ENCODE measurements at regions not wholly inside any gene's neighbourhood (a gene's known extent, or its start where the extent isn't known, plus 50 kb on each side); places are given as distances from the start of the nearest gene placed in this dataset.

- 80% methylated on average over 5 of the region's 5 CpGs for WGBS
- DNase-seq (ENCODE audit: low read depth in 6 of 9, low spot score in 9 of 9) = no peak
- no peaks in the 10 kb centered on the region for H3K27me3 ChIP-seq (ENCODE audit: control insufficient read depth in 2 of 2, insufficient read depth in 1 of 2, low read length in 1 of 2)
- no peaks in the 10 kb centered on the region for H3K9me3 ChIP-seq (ENCODE audit: control insufficient read depth in 2 of 2, insufficient read depth in 1 of 2, low read length in 1 of 2)
- H3K4me3 ChIP-seq (ENCODE audit: low read length in 2 of 2) = no peak overlapping the region
- no peaks in the 10 kb centered on the region for H3K4me1 ChIP-seq (ENCODE audit: control insufficient read depth in 2 of 2, insufficient read depth in 2 of 2, low read length in 2 of 2)
- H3K27ac ChIP-seq (ENCODE audit: low read depth in 1 of 2, low read length in 1 of 2) = no peak overlapping the region
- H3K36me3 ChIP-seq (ENCODE audit: control insufficient read depth in 2 of 2, insufficient read depth in 2 of 2, low read length in 1 of 2) = no peaks in the 10 kb centered on the region
These were observed 146.9 kb downstream of the MIS18A start for GRCh38 chr21:32131960-32132359.

- Histone ChIP-seq H3K4me3 (ENCODE audit: low read length in 2 of 2) (no peak overlapping the region), H3K4me1 (ENCODE audit: control insufficient read depth in 2 of 2, insufficient read depth in 2 of 2, low read length in 2 of 2) (no peaks in the 10 kb centered on the region), H3K9me3 (ENCODE audit: control insufficient read depth in 2 of 2, insufficient read depth in 1 of 2, low read length in 1 of 2) (no peaks in the 10 kb centered on the region), H3K27me3 (ENCODE audit: control insufficient read depth in 2 of 2, insufficient read depth in 1 of 2, low read length in 1 of 2) (no peaks in the 10 kb centered on the region), H3K27ac (ENCODE audit: low read depth in 1 of 2, low read length in 1 of 2) (no peak overlapping the region), H3K36me3 (ENCODE audit: control insufficient read depth in 2 of 2, insufficient read depth in 2 of 2, low read length in 1 of 2) (no peaks in the 10 kb centered on the region)
- no peak for DNase-seq (ENCODE audit: low read depth in 6 of 9, low spot score in 9 of 9)
- 38% methylated on average over 7 of the region's 7 CpGs for WGBS
These were observed 147.7 kb downstream of the MIS18A start for GRCh38 chr21:32131164-32131563.

- no peaks in the 10 kb centered on the region for H3K4me1 ChIP-seq (ENCODE audit: control insufficient read depth in 2 of 2, insufficient read depth in 2 of 2, low read length in 2 of 2)
- no peaks in the 10 kb centered on the region for H3K36me3 ChIP-seq (ENCODE audit: control insufficient read depth in 2 of 2, insufficient read depth in 2 of 2, low read length in 1 of 2)
- no peak overlapping the region for H3K4me3 ChIP-seq (ENCODE audit: low read length in 2 of 2)
- no peak overlapping the region for H3K27ac ChIP-seq (ENCODE audit: low read depth in 1 of 2, low read length in 1 of 2)
- DNase-seq (ENCODE audit: low read depth in 6 of 9, low spot score in 9 of 9) = no peak
- 91% methylated on average over 5 of the region's 5 CpGs for WGBS
- H3K27me3 ChIP-seq (ENCODE audit: control insufficient read depth in 2 of 2, insufficient read depth in 1 of 2, low read length in 1 of 2) = no peaks in the 10 kb centered on the region
- no peaks in the 10 kb centered on the region for H3K9me3 ChIP-seq (ENCODE audit: control insufficient read depth in 2 of 2, insufficient read depth in 1 of 2, low read length in 1 of 2)
These were observed 148.6 kb downstream of the MIS18A start for GRCh38 chr21:32130031-32130891.

GRCh38 chr21:32127081-32127480 is 151.8 kb downstream of the MIS18A start:
- WGBS = 80% methylated on average over 3 of the region's 3 CpGs
- no peak overlapping the region for H3K4me3 ChIP-seq (ENCODE audit: low read length in 2 of 2)
- H3K36me3 ChIP-seq (ENCODE audit: control insufficient read depth in 2 of 2, insufficient read depth in 2 of 2, low read length in 1 of 2) = no peaks in the 10 kb centered on the region
- no peak overlapping the region for H3K27ac ChIP-seq (ENCODE audit: low read depth in 1 of 2, low read length in 1 of 2)
- no peaks in the 10 kb centered on the region for H3K4me1 ChIP-seq (ENCODE audit: control insufficient read depth in 2 of 2, insufficient read depth in 2 of 2, low read length in 2 of 2)
- no peaks in the 10 kb centered on the region for H3K9me3 ChIP-seq (ENCODE audit: control insufficient read depth in 2 of 2, insufficient read depth in 1 of 2, low read length in 1 of 2)
- no peaks in the 10 kb centered on the region for H3K27me3 ChIP-seq (ENCODE audit: control insufficient read depth in 2 of 2, insufficient read depth in 1 of 2, low read length in 1 of 2)
- no peak for DNase-seq (ENCODE audit: low read depth in 6 of 9, low spot score in 9 of 9)

- no peaks in the 10 kb centered on the region for H3K9me3 ChIP-seq (ENCODE audit: control insufficient read depth in 2 of 2, insufficient read depth in 1 of 2, low read length in 1 of 2)
- no peak overlapping the region for H3K27ac ChIP-seq (ENCODE audit: low read depth in 1 of 2, low read length in 1 of 2)
- 100% methylated on average over 2 of the region's 2 CpGs for WGBS
- no peaks in the 10 kb centered on the region for H3K27me3 ChIP-seq (ENCODE audit: control insufficient read depth in 2 of 2, insufficient read depth in 1 of 2, low read length in 1 of 2)
- H3K36me3 ChIP-seq (ENCODE audit: control insufficient read depth in 2 of 2, insufficient read depth in 2 of 2, low read length in 1 of 2) = no peaks in the 10 kb centered on the region
- no peaks in the 10 kb centered on the region for H3K4me1 ChIP-seq (ENCODE audit: control insufficient read depth in 2 of 2, insufficient read depth in 2 of 2, low read length in 2 of 2)
- no peak for DNase-seq (ENCODE audit: low read depth in 6 of 9, low spot score in 9 of 9)
- no peak overlapping the region for H3K4me3 ChIP-seq (ENCODE audit: low read length in 2 of 2)
These were observed 156.8 kb downstream of the MIS18A start for GRCh38 chr21:32122082-32122481.

- H3K27ac ChIP-seq (ENCODE audit: low read depth in 1 of 2, low read length in 1 of 2) = no peak overlapping the region
These were observed 158.6 kb downstream of the MIS18A start for GRCh38 chr21:32120230-32120629.

GRCh38 chr21:32119811-32120210 is 159.0 kb downstream of the MIS18A start:
- 96% methylated on average over 1 of the region's 1 CpG for WGBS
- Histone ChIP-seq H3K27me3 (ENCODE audit: control insufficient read depth in 2 of 2, insufficient read depth in 1 of 2, low read length in 1 of 2) (no peaks in the 10 kb centered on the region), H3K27ac (ENCODE audit: low read depth in 1 of 2, low read length in 1 of 2) (no peak overlapping the region), H3K4me3 (ENCODE audit: low read length in 2 of 2) (no peak overlapping the region), H3K4me1 (ENCODE audit: control insufficient read depth in 2 of 2, insufficient read depth in 2 of 2, low read length in 2 of 2) (no peaks in the 10 kb centered on the region), H3K9me3 (ENCODE audit: control insufficient read depth in 2 of 2, insufficient read depth in 1 of 2, low read length in 1 of 2) (no peaks in the 10 kb centered on the region), H3K36me3 (ENCODE audit: control insufficient read depth in 2 of 2, insufficient read depth in 2 of 2, low read length in 1 of 2) (no peaks in the 10 kb centered on the region)
- DNase-seq (ENCODE audit: low read depth in 6 of 9, low spot score in 9 of 9) = no peak

More at GRCh38 chr21:32120230-32120629, 158.6 kb downstream of the MIS18A start:
- Histone ChIP-seq H3K27me3 (ENCODE audit: control insufficient read depth in 2 of 2, insufficient read depth in 1 of 2, low read length in 1 of 2) (no peaks in the 10 kb centered on the region), H3K4me1 (ENCODE audit: control insufficient read depth in 2 of 2, insufficient read depth in 2 of 2, low read length in 2 of 2) (no peaks in the 10 kb centered on the region), H3K9me3 (ENCODE audit: control insufficient read depth in 2 of 2, insufficient read depth in 1 of 2, low read length in 1 of 2) (no peaks in the 10 kb centered on the region), H3K36me3 (ENCODE audit: control insufficient read depth in 2 of 2, insufficient read depth in 2 of 2, low read length in 1 of 2) (no peaks in the 10 kb centered on the region), H3K4me3 (ENCODE audit: low read length in 2 of 2) (no peak overlapping the region)
- WGBS = 95% methylated on average over 3 of the region's 3 CpGs
- DNase-seq (ENCODE audit: low read depth in 6 of 9, low spot score in 9 of 9) = no peak

- 58% methylated on average over 4 of the region's 4 CpGs for WGBS
- H3K4me1 ChIP-seq (ENCODE audit: control insufficient read depth in 2 of 2, insufficient read depth in 2 of 2, low read length in 2 of 2) = no peaks in the 10 kb centered on the region
- no peak overlapping the region for H3K27ac ChIP-seq (ENCODE audit: low read depth in 1 of 2, low read length in 1 of 2)
- H3K36me3 ChIP-seq (ENCODE audit: control insufficient read depth in 2 of 2, insufficient read depth in 2 of 2, low read length in 1 of 2) = no peaks in the 10 kb centered on the region
- no peaks in the 10 kb centered on the region for H3K27me3 ChIP-seq (ENCODE audit: control insufficient read depth in 2 of 2, insufficient read depth in 1 of 2, low read length in 1 of 2)
- no peak for DNase-seq (ENCODE audit: low read depth in 6 of 9, low spot score in 9 of 9)
- no peaks in the 10 kb centered on the region for H3K9me3 ChIP-seq (ENCODE audit: control insufficient read depth in 2 of 2, insufficient read depth in 1 of 2, low read length in 1 of 2)
- no peak overlapping the region for H3K4me3 ChIP-seq (ENCODE audit: low read length in 2 of 2)
These were observed 159.5 kb downstream of the MIS18A start for GRCh38 chr21:32119389-32119788.

- H3K27me3 ChIP-seq (ENCODE audit: control insufficient read depth in 2 of 2, insufficient read depth in 1 of 2, low read length in 1 of 2) = no peaks in the 10 kb centered on the region
- no peak overlapping the region for H3K27ac ChIP-seq (ENCODE audit: low read depth in 1 of 2, low read length in 1 of 2)
- H3K36me3 ChIP-seq (ENCODE audit: control insufficient read depth in 2 of 2, insufficient read depth in 2 of 2, low read length in 1 of 2) = no peaks in the 10 kb centered on the region
- WGBS = 88% methylated on average over 11 of the region's 11 CpGs
- H3K4me3 ChIP-seq (ENCODE audit: low read length in 2 of 2) = no peak overlapping the region
- no peaks in the 10 kb centered on the region for H3K4me1 ChIP-seq (ENCODE audit: control insufficient read depth in 2 of 2, insufficient read depth in 2 of 2, low read length in 2 of 2)
- DNase-seq (ENCODE audit: low read depth in 6 of 9, low spot score in 9 of 9) = no peak
- no peaks in the 10 kb centered on the region for H3K9me3 ChIP-seq (ENCODE audit: control insufficient read depth in 2 of 2, insufficient read depth in 1 of 2, low read length in 1 of 2)
These were observed 164.3 kb downstream of the MIS18A start for GRCh38 chr21:32114419-32115035.
